GM21381 (cell line): ENCODE measurements at regions not wholly inside any gene's neighbourhood (a gene's known extent, or its start where the extent isn't known, plus 50 kb on each side); places are given as distances from the start of the nearest gene placed in this dataset.

ENCODE experiments used
- ATAC-seq: cut with Tn5 transposase; IDR thresholded peaks from one replicate; pipeline ENCODE4 v1.9.1; 2021; ENCODE audit warnings: mild to moderate bottlenecking, moderate library complexity; ENCODE audit not compliant: unreplicated experiment

GRCh38 chr2:30367232-30368070, 79.6 kb upstream of the LCLAT1 start:
- no peak for ATAC-seq

GRCh38 chr2:30368258-30368657, 78.8 kb upstream of the LCLAT1 start:
- ATAC-seq: no peak

GRCh38 chr2:30371028-30371689, 75.9 kb upstream of the LCLAT1 start:
- ATAC-seq: no peak

GRCh38 chr2:30371772-30372373, 75.2 kb upstream of the LCLAT1 start:
- ATAC-seq: no peak

- no peak for ATAC-seq
These were observed 74.2 kb upstream of the LCLAT1 start for GRCh38 chr2:30372826-30373225.

GRCh38 chr2:30373881-30374302, 73.2 kb upstream of the LCLAT1 start:
- no peak for ATAC-seq

GRCh38 chr2:30374380-30374779, 72.7 kb upstream of the LCLAT1 start:
- no peak for ATAC-seq

GRCh38 chr2:30375915-30376314, 71.1 kb upstream of the LCLAT1 start:
- no peak for ATAC-seq

GRCh38 chr2:30379481-30379880, 67.6 kb upstream of the LCLAT1 start:
- ATAC-seq: no peak

GRCh38 chr2:30380824-30381223, 66.2 kb upstream of the LCLAT1 start:
- ATAC-seq: no peak

- ATAC-seq: no peak
These were observed 64.8 kb upstream of the LCLAT1 start for GRCh38 chr2:30382162-30382783.

GRCh38 chr2:30382995-30383394, 64.1 kb upstream of the LCLAT1 start:
- no peak for ATAC-seq

GRCh38 chr2:30385327-30385726, 61.7 kb upstream of the LCLAT1 start:
- ATAC-seq: no peak

GRCh38 chr2:30392097-30392496, 54.9 kb upstream of the LCLAT1 start:
- no peak for ATAC-seq

GRCh38 chr2:30393510-30393909, 53.5 kb upstream of the LCLAT1 start:
- no peak for ATAC-seq

- no peak for ATAC-seq
These were observed 53.0 kb upstream of the LCLAT1 start for GRCh38 chr2:30394096-30394495.

- ATAC-seq: no peak
These were observed 50.4 kb upstream of the LCLAT1 start for GRCh38 chr2:30396436-30397232.
